ENCODE measurements at regions not wholly inside any gene's neighbourhood (a gene's known extent, or its start where the extent isn't known, plus 50 kb on each side); places are given as distances from the start of the nearest gene placed in this dataset.
"Not testable (repeated sequence)": the region's sequence is repeated elsewhere in the genome, so short reads cannot be mapped to it uniquely, and the experiment has no call there.

DNA sequence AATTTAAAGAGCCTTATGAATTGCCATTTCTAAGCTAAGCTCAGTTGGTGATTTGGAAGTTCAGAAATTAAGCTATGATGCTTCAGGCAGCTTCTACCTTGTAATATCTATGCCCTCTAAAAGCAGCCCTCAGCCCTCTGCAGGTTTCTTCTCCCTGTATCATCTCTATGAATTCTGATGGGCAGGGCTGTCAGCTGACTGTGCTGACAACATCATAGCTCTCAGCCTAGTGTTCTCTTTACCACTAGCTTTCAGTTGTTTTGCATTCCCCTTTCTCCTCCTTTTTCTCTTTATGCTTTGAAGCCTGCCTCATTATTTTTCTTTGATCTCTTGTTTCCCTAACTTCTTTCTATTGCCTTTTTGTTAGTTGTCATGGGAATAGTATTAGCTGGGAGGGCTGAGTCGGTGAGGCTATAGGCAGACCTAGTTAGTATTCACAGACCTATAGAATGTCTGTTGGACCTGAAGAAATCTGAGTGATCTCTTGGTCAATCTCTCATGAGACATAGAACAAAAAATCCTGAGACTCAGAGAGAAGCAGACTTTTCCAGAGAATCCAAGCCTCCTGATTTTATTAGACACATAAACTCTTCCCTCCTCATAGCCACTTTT lies 535.4 kb downstream of the RAB38 start:
- DNase-seq, result no peak

DNA sequence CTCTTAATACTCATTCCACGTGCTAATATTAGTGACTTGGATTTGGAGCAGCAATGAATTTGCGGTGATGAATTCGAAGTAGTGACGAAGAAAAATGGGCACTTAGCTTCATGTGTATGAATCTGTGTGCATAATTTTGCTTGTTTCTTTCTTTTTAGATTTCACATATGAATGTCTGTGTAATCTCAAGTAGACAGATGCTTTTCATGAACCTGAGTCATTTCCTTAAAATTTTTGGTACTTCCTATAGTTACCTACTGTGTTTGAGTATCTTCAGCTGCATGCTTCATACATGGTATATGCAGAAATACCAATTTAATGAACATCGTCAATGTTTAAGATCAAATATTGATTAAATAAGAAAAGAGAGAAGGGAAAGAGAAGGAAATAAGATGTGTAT lies 540.2 kb downstream of the RAB38 start:
- DNase-seq, result no peak

GRCh38 chr11:87634331-87634730 lies 540.9 kb downstream of the RAB38 start:
- DNase-seq, result no peak

- DNase-seq, result no peak
Measured at GRCh38 chr11:87628957-87629356, 546.3 kb downstream of the RAB38 start.

DNA sequence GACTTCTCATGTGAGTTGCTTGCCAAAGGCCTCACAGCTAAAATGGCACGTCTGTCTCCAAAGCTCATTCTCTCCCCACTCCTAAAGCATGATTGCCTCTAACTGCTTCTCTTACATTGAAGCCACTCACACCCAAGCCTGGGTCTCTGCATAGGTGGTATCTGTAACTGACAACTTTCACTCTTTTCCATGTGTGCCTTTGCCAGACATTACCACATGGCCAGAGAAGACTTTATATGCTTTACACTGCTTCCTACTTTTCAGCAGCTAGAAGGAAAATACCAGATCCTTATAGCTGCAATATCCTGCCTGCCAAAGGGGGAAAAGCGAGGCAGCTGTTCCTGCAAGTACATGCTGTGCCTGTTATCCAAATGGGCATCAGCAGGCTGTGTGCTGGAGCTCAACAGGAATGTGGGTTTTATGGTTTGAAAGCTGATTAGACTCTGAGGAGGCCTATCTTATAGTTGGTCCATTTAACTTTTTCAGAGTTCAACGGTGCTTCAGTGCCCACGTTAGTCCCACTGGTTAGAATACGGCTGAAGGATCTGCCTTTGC lies 547.1 kb downstream of the RAB38 start:
- no peak for DNase-seq

- DNase-seq, result not testable (repeated sequence)
Measured at GRCh38 chr11:87623531-87624365, 551.5 kb downstream of the RAB38 start.

DNA sequence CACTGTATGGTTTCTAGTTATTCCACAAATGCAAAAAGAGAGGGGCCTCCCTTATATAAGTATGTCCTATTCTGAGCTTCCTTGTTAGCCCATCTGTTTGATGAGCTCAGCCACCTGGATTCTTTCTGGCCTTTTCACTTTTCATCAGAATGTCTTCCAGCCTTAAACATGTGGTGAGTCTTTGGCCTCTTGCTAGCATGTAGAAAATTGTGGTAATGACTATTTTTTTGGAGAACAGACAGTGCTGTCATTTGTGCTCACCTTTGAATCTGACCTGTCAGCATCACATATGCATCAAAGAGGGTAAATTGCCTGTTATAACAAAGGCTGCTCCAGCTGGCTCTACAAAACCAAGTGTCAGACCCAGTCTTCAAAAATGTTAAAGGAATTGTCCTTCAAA lies 558.7 kb downstream of the RAB38 start:
- no peak for DNase-seq

GRCh38 chr11:87604350-87604749 lies 566.6 kb downstream of the TMEM135 start:
- DNase-seq, result no peak

- no peak for DNase-seq
Measured at GRCh38 chr11:87603887-87604286, 566.2 kb downstream of the TMEM135 start.

DNA sequence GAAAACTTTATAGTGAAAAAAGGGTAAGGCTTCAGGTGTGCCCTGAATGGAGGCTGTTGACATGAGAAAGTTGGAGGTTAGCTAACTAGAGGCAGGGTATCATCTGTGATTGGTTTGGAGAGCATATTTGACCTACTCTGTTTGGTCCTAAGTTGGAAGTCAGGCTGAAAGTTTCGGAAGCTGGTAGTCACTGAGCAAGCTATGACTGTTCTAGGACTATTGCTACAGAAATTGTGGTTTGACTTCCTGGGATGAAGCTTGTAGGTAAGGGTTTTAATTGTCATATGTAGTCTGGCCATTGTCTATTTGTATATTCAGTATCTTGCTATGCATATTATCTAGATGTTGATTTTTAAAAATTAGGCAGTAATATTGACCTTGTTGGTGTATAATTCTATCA lies 565.0 kb downstream of the TMEM135 start:
- no peak for DNase-seq

- no peak for DNase-seq
Measured at GRCh38 chr11:87600938-87601337, 563.2 kb downstream of the TMEM135 start.

DNA sequence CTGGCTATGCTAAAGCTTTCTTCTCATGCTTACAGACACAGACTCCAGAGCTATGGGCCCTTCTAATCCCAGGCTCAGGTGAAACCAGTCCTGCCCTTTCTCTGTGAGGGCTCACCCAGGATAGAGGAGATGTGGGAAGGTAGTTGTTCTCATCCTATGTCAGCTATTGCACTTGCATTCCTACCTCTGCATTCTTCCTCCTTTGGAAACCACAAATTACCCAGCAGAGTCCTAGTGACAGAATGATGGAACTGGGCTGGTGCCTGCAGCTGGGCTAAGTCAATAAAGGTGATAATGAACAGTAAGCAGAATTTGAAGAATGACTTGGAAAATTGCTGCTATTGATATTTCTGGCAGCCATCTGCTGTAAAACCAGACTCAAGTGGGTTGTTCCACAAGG lies 560.0 kb downstream of the TMEM135 start:
- DNase-seq, result no peak

DNA sequence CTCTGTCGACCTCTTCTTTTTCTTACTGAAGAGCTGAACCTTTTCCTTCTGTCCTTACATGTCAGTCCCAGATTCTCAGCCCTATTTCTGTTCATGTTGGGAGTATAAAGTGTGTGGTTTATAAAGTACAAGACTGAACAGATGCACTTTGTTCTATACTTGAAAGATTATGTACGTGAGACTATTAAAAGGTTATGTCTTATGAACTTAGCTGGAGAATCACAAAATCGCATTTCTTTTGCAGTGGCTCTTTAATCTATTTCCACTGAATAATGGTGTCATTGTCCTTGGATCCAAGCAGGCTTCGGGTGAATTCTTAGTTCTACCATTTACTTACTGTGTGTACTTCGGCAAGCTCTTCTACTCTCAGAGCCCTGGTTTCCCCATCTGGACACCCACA lies 558.4 kb downstream of the TMEM135 start:
- no peak for DNase-seq

GRCh38 chr11:87589082-87589481 lies 551.3 kb downstream of the TMEM135 start:
- no peak for DNase-seq

- DNase-seq, result not testable (repeated sequence)
Measured at GRCh38 chr11:87585613-87586012, 547.9 kb downstream of the TMEM135 start.

DNA sequence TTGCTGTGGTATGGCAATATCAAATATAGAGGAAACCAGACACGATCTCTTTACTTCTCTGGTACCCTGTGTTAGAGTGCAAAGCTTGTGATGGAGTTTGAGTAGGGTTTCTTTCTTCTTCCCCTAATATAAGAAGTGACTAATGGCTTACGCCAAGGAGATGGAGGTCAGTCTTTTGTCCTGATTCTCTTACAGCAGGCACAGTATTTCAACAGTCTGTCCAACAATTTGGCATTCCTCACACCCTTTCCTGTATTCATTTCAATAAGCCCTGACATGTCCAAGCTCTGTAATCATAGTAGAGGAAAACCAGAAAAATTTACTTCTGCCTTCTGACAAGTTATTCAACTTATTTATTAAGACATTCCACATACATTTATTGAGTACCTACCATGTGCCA lies 546.2 kb downstream of the TMEM135 start:
- no peak for DNase-seq

GRCh38 chr11:87575088-87575487 lies 537.4 kb downstream of the TMEM135 start:
- DNase-seq, result no peak

DNA sequence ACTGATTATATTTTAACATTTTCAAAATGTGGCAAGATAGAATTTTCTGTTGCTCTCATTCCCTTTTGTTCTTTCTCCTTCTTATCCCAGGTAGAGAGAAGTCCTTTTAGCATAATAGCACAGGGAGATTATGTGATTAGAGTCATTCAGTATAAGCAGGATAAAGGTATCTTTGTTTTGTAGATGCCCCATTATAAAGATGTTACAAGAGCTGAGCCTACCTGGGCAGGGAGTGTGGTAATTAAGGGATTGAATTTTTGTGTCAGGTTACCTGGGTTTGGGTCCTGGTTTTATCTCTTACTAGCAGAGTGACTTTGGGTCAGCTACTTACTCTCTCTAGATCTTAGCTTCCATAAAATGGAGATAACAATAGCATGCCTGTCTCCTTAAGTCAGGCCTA lies 536.5 kb downstream of the TMEM135 start:
- no peak for DNase-seq

GRCh38 chr11:87573708-87574107 lies 536.0 kb downstream of the TMEM135 start:
- DNase-seq, result no peak

DNA sequence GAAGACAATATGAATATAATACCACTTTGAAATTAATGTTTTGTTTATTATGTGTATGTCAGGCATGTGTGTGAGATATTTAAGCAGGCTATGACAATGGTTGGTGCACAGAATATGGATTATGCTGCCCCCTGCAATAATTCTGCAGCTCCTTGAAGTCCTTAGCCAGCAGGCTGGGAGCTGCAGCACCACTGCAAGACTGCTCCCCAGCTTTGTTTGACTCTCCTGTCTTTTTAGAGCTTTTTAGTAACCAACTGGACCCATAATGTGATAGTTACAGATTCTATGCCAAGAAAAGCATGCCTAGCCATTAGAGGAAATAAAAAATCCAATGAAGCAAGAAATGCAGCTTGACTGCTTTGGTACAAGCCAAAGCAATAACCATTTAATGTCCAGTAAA lies 535.1 kb downstream of the TMEM135 start:
- no peak for DNase-seq

DNA sequence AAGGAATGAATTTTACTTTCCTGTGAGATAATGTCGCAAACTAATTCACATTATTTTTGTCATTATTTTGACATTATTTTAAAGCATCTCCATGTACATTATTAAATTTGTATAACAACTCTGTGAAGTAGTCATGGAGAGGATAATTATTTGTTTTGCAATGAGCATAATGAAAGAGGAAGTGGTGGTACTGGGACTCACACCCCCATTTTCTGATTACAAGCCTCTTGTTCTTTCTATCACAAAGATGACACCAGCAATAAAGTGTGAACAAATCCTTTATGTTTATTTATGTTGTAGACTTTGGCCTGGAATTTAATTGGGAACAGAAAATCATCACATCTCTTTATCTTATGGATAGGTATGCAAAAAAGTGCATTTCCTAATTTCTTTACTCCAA lies 522.6 kb downstream of the TMEM135 start:
- DNase-seq, result no peak

GRCh38 chr11:87559852-87560251 lies 522.1 kb downstream of the TMEM135 start:
- DNase-seq, result not testable (repeated sequence)

DNA sequence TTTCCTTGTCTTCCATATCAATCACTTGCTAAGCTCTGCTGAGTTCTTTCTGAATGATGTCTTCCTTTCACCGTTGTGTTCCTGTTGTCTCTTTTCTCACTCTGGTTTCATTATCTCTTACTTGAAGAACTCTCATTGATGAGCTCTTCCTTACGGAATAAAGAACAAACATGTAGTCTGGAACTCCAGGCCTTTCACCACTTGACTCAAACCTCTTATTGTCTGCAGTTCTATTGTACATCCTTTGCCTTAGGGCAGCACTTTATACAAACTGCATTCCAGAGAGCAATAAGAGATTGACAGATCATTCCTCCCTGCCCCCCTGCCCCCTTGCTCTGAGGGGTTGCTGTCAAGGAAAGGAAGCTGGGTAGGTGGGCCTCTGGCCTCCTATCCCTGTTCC lies 517.4 kb downstream of the TMEM135 start:
- no peak for DNase-seq

All from muscle of back (tissue), 3 donors.